ENCODE measurements at regions not wholly inside any gene's neighbourhood (a gene's known extent, or its start where the extent isn't known, plus 50 kb on each side); places are given as distances from the start of the nearest gene placed in this dataset.
"Not testable (repeated sequence)": the region's sequence is repeated elsewhere in the genome, so short reads cannot be mapped to it uniquely, and the experiment has no call there.

- peak; percentile 7 for DNase-seq
Measured at GRCh38 chr16:27639561-27640276, 89.8 kb downstream of the KATNIP start.

- no peak for DNase-seq
Measured at GRCh38 chr16:27640277-27640600, 90.3 kb downstream of the KATNIP start.

- DNase-seq = no peak
Measured at GRCh38 chr16:27641260-27641659, 91.3 kb downstream of the KATNIP start.

- DNase-seq = not testable (repeated sequence)
Measured at GRCh38 chr16:27641734-27642415, 91.9 kb downstream of the KATNIP start.

- no peak for DNase-seq
Measured at GRCh38 chr16:27642756-27643155, 92.8 kb downstream of the KATNIP start.

- DNase-seq = no peak
Measured at GRCh38 chr16:27644165-27644564, 94.2 kb downstream of the KATNIP start.

- DNase-seq = no peak
Measured at GRCh38 chr16:27645396-27645795, 95.5 kb downstream of the KATNIP start.

- no peak for DNase-seq
Measured at GRCh38 chr16:27646806-27647205, 96.9 kb downstream of the KATNIP start.

- DNase-seq = no peak
Measured at GRCh38 chr16:27649021-27649420, 99.1 kb downstream of the KATNIP start.

GRCh38 chr16:27650073-27650701 lies 100.2 kb downstream of the KATNIP start:
- no peak for DNase-seq

- no peak for DNase-seq
Measured at GRCh38 chr16:27651301-27651700, 101.4 kb downstream of the KATNIP start.

GRCh38 chr16:27657811-27658210 lies 107.9 kb downstream of the KATNIP start:
- no peak for DNase-seq

- DNase-seq = no peak
Measured at GRCh38 chr16:27660507-27660906, 110.6 kb downstream of the KATNIP start.

- not testable (repeated sequence) for DNase-seq
Measured at GRCh38 chr16:27663235-27663634, 113.3 kb downstream of the KATNIP start.

- no peak for DNase-seq
Measured at GRCh38 chr16:27665881-27666280, 115.9 kb downstream of the KATNIP start.

- DNase-seq = no peak
Measured at GRCh38 chr16:27670071-27670810, 120.3 kb downstream of the KATNIP start.

- no peak for DNase-seq
Measured at GRCh38 chr16:27671410-27671809, 121.5 kb downstream of the KATNIP start.

- no peak for DNase-seq
Measured at GRCh38 chr16:27676839-27677238, 126.9 kb downstream of the KATNIP start.

GRCh38 chr16:27677263-27677662 lies 127.3 kb downstream of the KATNIP start:
- no peak for DNase-seq

GRCh38 chr16:27678955-27679354 lies 129.0 kb downstream of the KATNIP start:
- no peak for DNase-seq

- DNase-seq = no peak
Measured at GRCh38 chr16:27679899-27680298, 130.0 kb downstream of the KATNIP start.

- no peak for DNase-seq
Measured at GRCh38 chr16:27681681-27682080, 131.7 kb downstream of the KATNIP start.

- no peak for DNase-seq
Measured at GRCh38 chr16:27684047-27684446, 134.1 kb downstream of the KATNIP start.

- no peak for DNase-seq
Measured at GRCh38 chr16:27685807-27686206, 135.9 kb downstream of the KATNIP start.
